IMR-90 (cell line): ENCODE measurements at regions not wholly inside any gene's neighbourhood (a gene's known extent, or its start where the extent isn't known, plus 50 kb on each side); places are given as distances from the start of the nearest gene placed in this dataset.

Experiments used
- ATAC-seq: fragments of 200-7000 bp; cut with Tn5 transposase; 2 replicates; pipeline ENCODE4 v1.9.1; 2020; ENCODE audit warnings: low read depth, mild to moderate bottlenecking, moderate library complexity
- BruUV-seq: library from RNA; stranded (reverse); fragments of 400-500 nt; replicated peaks from 2 replicates; lab custom pipeline; 2021; lab: Mats Ljungman, UMichigan
- CTCF ChIA-PET: fragments of 300-600 bp; formaldehyde crosslinking; extraction: SDS; loops from one replicate; lab custom pipeline; 2021; ENCODE audit warnings: antibody characterized with exemption; lab: Yijun Ruan, JAX
- POLR2A ChIA-PET: fragments of 300-600 bp; sonication (Branson Sonifier 250); formaldehyde crosslinking; loops from one replicate; lab custom pipeline; 2022; ENCODE audit warnings: antibody characterized with exemption; ENCODE audit not compliant: unreplicated experiment; lab: Charles Lee
- DNase-seq: peaks from one replicate; pipeline ENCODE4 v3.0.0; 2013
- H2AFZ ChIP-seq: replicated peaks from 2 replicates; pipeline ENCODE3; 2013; ENCODE audit warnings: low read length, mild to moderate bottlenecking; ENCODE audit not compliant: poor library complexity
- H2AK5ac ChIP-seq: 2 replicates; pipeline ENCODE4 v1.6.1; 2013; ENCODE audit warnings: low read depth, low read length, inconsistent platforms
- H2AK9ac ChIP-seq: replicated peaks from 2 replicates; pipeline ENCODE3; 2013; ENCODE audit warnings: mild to moderate bottlenecking, low read depth, low read length, moderate library complexity; ENCODE audit not compliant: poor library complexity
- H2BK120ac ChIP-seq: 2 replicates; pipeline ENCODE4 v1.6.1; 2013; ENCODE audit warnings: low read depth, low read length, inconsistent platforms
- H2BK15ac ChIP-seq: 3 replicates; pipeline ENCODE4 v1.6.1; 2013; ENCODE audit warnings: low read depth, low read length, inconsistent platforms
- H2BK20ac ChIP-seq: 2 replicates; pipeline ENCODE4 v1.6.1; 2013; ENCODE audit warnings: low read depth, mild to moderate bottlenecking, inconsistent platforms, low read length, moderate library complexity
- H2BK5ac ChIP-seq: 2 replicates; pipeline ENCODE4 v1.6.1; 2013; ENCODE audit warnings: mild to moderate bottlenecking, low read depth, low read length, inconsistent platforms; ENCODE audit not compliant: poor library complexity, severe bottlenecking
- H3K14ac ChIP-seq: replicated peaks from 2 replicates; pipeline ENCODE4 v1.6.1; 2013; ENCODE audit warnings: low read depth, low read length, inconsistent platforms
- H3K18ac ChIP-seq: 2 replicates; pipeline ENCODE4 v1.6.1; 2013; ENCODE audit warnings: low read depth, low read length, control low read depth
- H3K23ac ChIP-seq: 2 replicates; pipeline ENCODE4 v1.6.1; 2013; ENCODE audit warnings: low read depth, low read length, inconsistent platforms
- H3K27ac ChIP-seq: 2 replicates; pipeline ENCODE4 v1.5.1; 2013; ENCODE audit warnings: mild to moderate bottlenecking, control low read depth, low read length; ENCODE audit not compliant: insufficient read depth
- H3K27me3 ChIP-seq: 2 replicates; pipeline ENCODE4 v1.6.1; 2013; ENCODE audit warnings: low read length; ENCODE audit not compliant: control insufficient read depth, insufficient read depth
- H3K36me3 ChIP-seq: 2 replicates; pipeline ENCODE4 v1.6.1; 2013; ENCODE audit warnings: low read length, mixed read lengths; ENCODE audit not compliant: control insufficient read depth, insufficient read depth
- H3K4ac ChIP-seq: 2 replicates; pipeline ENCODE4 v1.6.1; 2013; ENCODE audit warnings: low read depth, low read length, inconsistent platforms
- H3K4me1 ChIP-seq: 2 replicates; pipeline ENCODE4 v1.6.1; 2013; ENCODE audit warnings: low read length, mixed read lengths; ENCODE audit not compliant: control insufficient read depth, insufficient read depth
- H3K4me2 ChIP-seq: 2 replicates; pipeline ENCODE4 v1.6.1; 2013; ENCODE audit warnings: low read depth, mild to moderate bottlenecking, control low read depth, low read length, moderate library complexity
- H3K4me3 ChIP-seq: 2 replicates; pipeline ENCODE4 v1.5.1; 2013; ENCODE audit warnings: low read depth, mild to moderate bottlenecking, control low read depth, low read length, moderate library complexity; ENCODE audit not compliant: insufficient read depth
- H3K56ac ChIP-seq: 2 replicates; pipeline ENCODE4 v1.6.1; 2013; ENCODE audit warnings: low read length, inconsistent platforms; ENCODE audit not compliant: insufficient read depth; ENCODE audit errors: extremely low read depth
- H3K79me1 ChIP-seq, 2 experiments: 2 replicates each; pipeline ENCODE4 v1.6.1; 2013; ENCODE audit warnings: low read length in 2 of 2, inconsistent platforms in 1 of 2, low read depth in 1 of 2
- H3K9ac ChIP-seq: 2 replicates; pipeline ENCODE4 v1.6.1; 2013; ENCODE audit warnings: low read depth, low read length, control low read depth
- H3K9me1 ChIP-seq: 2 replicates; pipeline ENCODE4 v1.6.1; 2013; ENCODE audit warnings: low read length, inconsistent platforms; ENCODE audit not compliant: insufficient read depth
- H3K9me3 ChIP-seq: 2 replicates; pipeline ENCODE4 v1.6.1; 2013; ENCODE audit warnings: low read length; ENCODE audit not compliant: control insufficient read depth, insufficient read depth
- H4K20me1 ChIP-seq: 2 replicates; pipeline ENCODE4 v1.6.1; 2013; ENCODE audit warnings: low read length, inconsistent platforms; ENCODE audit not compliant: insufficient read depth
- H4K5ac ChIP-seq: 2 replicates; pipeline ENCODE4 v1.6.1; 2013; ENCODE audit warnings: mild to moderate bottlenecking, low read depth, low read length, control low read depth
- H4K8ac ChIP-seq, 2 experiments: 2 replicates each; pipeline ENCODE4 v1.6.1; 2013; ENCODE audit warnings: low read depth in 2 of 2, low read length in 2 of 2, control low read depth in 1 of 2, inconsistent platforms in 1 of 2
- H4K91ac ChIP-seq: 2 replicates; pipeline ENCODE4 v1.6.1; 2013; ENCODE audit warnings: low read depth, low read length, inconsistent platforms; ENCODE audit not compliant: insufficient read depth
- CEBPB ChIP-seq: IDR thresholded peaks from 2 replicates; pipeline ENCODE4 v1.6.1; 2012; ENCODE audit warnings: low read depth, low read length, improper control_type of control experiment
- CHD1 ChIP-seq: IDR thresholded peaks from 2 replicates; pipeline ENCODE4 v1.6.1; 2012; ENCODE audit warnings: low read depth, low read length, improper control_type of control experiment
- ELK1 ChIP-seq: fragments of 150-350 bp; IDR thresholded peaks from 2 replicates; pipeline ENCODE4 v1.6.1; 2016; ENCODE audit warnings: low read depth, mild to moderate bottlenecking, low read length, moderate library complexity, borderline replicate concordance
- FOS ChIP-seq: fragments of 150-350 bp; IDR thresholded peaks from 2 replicates; pipeline ENCODE4 v1.6.1; 2016; ENCODE audit warnings: low read depth, low read length
- MAZ ChIP-seq: IDR thresholded peaks from 2 replicates; pipeline ENCODE4 v1.6.1; 2012; ENCODE audit warnings: low read depth, mild to moderate bottlenecking, low read length, improper control_type of control experiment, moderate library complexity, borderline replicate concordance
- MXI1 ChIP-seq: IDR thresholded peaks from 2 replicates; pipeline ENCODE4 v1.6.1; 2012; ENCODE audit warnings: low read depth, mild to moderate bottlenecking, low read length, moderate library complexity, borderline replicate concordance
- POLR2A ChIP-seq: IDR thresholded peaks from 2 replicates; pipeline ENCODE4 v1.6.1; 2012; ENCODE audit warnings: mild to moderate bottlenecking, low read depth, low read length
- RCOR1 ChIP-seq: IDR thresholded peaks from 2 replicates; pipeline ENCODE4 v1.6.1; 2012; ENCODE audit warnings: mild to moderate bottlenecking, low read length, improper control_type of control experiment; ENCODE audit not compliant: insufficient replicate concordance
- SMC3 ChIP-seq: fragments of 150-350 bp; IDR thresholded peaks from 2 replicates; pipeline ENCODE4 v1.6.1; 2016; ENCODE audit warnings: low read depth, mild to moderate bottlenecking, antibody characterized with exemption, low read length, moderate library complexity
- WGBS, 2 experiments: methylation state at CpG; one replicate each; pipeline versions ENCODE4 v1.1.5 to v1.1.7; 2013; ENCODE audit warnings: missing lambda C conversion rate in 2 of 2; ENCODE audit not compliant: insufficient read length in 1 of 2; ENCODE audit errors: extremely low coverage in 2 of 2; 5-methylcytosine and 5-hydroxymethylcytosine counted together
- dilution Hi-C: fragments of 300-500 bp; cut with HindIII; formaldehyde crosslinking; loops from one replicate; pipeline ENCODE4 v1.14.3; 2018; ENCODE audit warnings: low sequenced_read_pairs; ENCODE audit not compliant: unreplicated experiment
- in situ Hi-C: fragments of 300-500 bp; cut with MboI; formaldehyde crosslinking; loops from 3 replicates; pipeline ENCODE4 v1.14.3; 2019; ENCODE audit warnings: low sequenced_read_pairs, inconsistent platforms, mixed read lengths
- intact Hi-C: fragments of 100-400 bp; cut with micrococcal nuclease; formaldehyde crosslinking; loops from 2 replicates; pipeline ENCODE4 v1.10.0; 2022
- TF ChIP-seq, protein P1 (sequence below): conservative IDR thresholded peaks from 2 replicates; pipeline ENCODE4 v1.5.1; 2012; ENCODE audit warnings: mild to moderate bottlenecking, low read depth, low read length, improper control_type of control experiment

DNA sequence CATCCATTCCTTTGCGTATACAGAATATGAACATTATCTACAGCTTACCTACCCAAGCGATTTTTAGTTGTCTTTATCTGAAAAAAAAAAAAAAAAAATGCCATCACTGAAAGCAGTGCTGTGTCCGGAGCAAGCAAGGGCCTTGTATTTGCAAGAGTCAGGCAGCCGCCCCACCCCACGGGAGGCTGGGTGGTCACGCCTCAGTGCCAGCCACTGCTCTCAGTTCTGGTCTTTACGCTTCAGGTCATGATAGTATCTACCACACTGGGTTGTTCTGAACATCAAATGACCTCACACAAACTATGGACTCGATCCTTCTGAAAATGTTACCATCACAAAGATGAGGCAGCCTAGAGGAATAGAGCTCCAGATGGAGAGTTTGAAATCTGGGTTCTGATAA lies 62.7 kb upstream of the HELT start:
- H2BK15ac ChIP-seq, result no peak overlapping the region
- dilution Hi-C loops (no loop called here), intact Hi-C loops (no loop called here), in situ Hi-C loops (no loop called here)
- no peaks in the 10 kb centered on the region for H3K9me1 ChIP-seq
- CTCF ChIA-PET, result no interaction called here
- no peak overlapping the region for H3K4ac ChIP-seq
- no peak overlapping the region for H4K8ac ChIP-seq
- H3K27ac ChIP-seq, result no peak overlapping the region
- no peak overlapping the region for H3K23ac ChIP-seq
- H3K27me3 ChIP-seq, result no peaks in the 10 kb centered on the region; the same call in 1 of the 2 replicates
- H2AK9ac ChIP-seq, result no peak overlapping the region
- no peak overlapping the region for H3K18ac ChIP-seq
- H3K9ac ChIP-seq, result no peak overlapping the region
- DNase-seq (no peak), ATAC-seq (no peak)
- no peaks in the 10 kb centered on the region for H3K4me1 ChIP-seq
- no peak overlapping the region for H3K4me2 ChIP-seq
- H3K79me1 ChIP-seq, result no peaks in the 10 kb centered on the region
- no peak for TF ChIP-seq FOS
- TF ChIP-seq RCOR1, result no peak
- TF ChIP-seq MXI1, result no peak
- TF ChIP-seq, protein P1, sequence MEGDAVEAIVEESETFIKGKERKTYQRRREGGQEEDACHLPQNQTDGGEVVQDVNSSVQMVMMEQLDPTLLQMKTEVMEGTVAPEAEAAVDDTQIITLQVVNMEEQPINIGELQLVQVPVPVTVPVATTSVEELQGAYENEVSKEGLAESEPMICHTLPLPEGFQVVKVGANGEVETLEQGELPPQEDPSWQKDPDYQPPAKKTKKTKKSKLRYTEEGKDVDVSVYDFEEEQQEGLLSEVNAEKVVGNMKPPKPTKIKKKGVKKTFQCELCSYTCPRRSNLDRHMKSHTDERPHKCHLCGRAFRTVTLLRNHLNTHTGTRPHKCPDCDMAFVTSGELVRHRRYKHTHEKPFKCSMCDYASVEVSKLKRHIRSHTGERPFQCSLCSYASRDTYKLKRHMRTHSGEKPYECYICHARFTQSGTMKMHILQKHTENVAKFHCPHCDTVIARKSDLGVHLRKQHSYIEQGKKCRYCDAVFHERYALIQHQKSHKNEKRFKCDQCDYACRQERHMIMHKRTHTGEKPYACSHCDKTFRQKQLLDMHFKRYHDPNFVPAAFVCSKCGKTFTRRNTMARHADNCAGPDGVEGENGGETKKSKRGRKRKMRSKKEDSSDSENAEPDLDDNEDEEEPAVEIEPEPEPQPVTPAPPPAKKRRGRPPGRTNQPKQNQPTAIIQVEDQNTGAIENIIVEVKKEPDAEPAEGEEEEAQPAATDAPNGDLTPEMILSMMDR, result no peak
- TF ChIP-seq SMC3, result no peak
- no peak for TF ChIP-seq ELK1
- no peak for TF ChIP-seq POLR2A
- no peak for TF ChIP-seq CEBPB
- no peak for TF ChIP-seq MAZ
- TF ChIP-seq CHD1, result no peak
- no peaks in the 10 kb centered on the region for H3K9me3 ChIP-seq
- H2BK20ac ChIP-seq, result no peak overlapping the region
- no peak overlapping the region for H3K56ac ChIP-seq
- H4K91ac ChIP-seq, result no peak overlapping the region
- BruUV-seq, result no TSS peak
- H3K14ac ChIP-seq, result no peak overlapping the region
- H2BK120ac ChIP-seq, result no peak overlapping the region
- WGBS, 2 experiments, result 40% methylated on average over 1 of the region's 8 CpGs; no CpG with 5 or more reads in 1 of the 2 experiments
- no peaks in the 10 kb centered on the region for H3K36me3 ChIP-seq
- no peaks in the 10 kb centered on the region for H4K20me1 ChIP-seq
- no peak overlapping the region for H2BK5ac ChIP-seq
- H2AK5ac ChIP-seq, result no peak overlapping the region
- no peak overlapping the region for H3K4me3 ChIP-seq
- no peak overlapping the region for H2AFZ ChIP-seq
- POLR2A ChIA-PET, result no interaction called here
- H4K5ac ChIP-seq, result no peak overlapping the region
